NCI-H524 treated with DMSO at 0.1 percent for 48 hours (cell line): ENCODE measurements at regions not wholly inside any gene's neighbourhood (a gene's known extent, or its start where the extent isn't known, plus 50 kb on each side); places are given as distances from the start of the nearest gene placed in this dataset.
A peak's percentile ranks its signal among the peaks of the same experiment; 100 is the strongest.
"Not testable (repeated sequence)": the region's sequence is repeated elsewhere in the genome, so short reads cannot be mapped to it uniquely, and the experiment has no call there.

Experiments
- DNase-seq: peaks from one replicate; lab custom pipeline; 2025; lab: John Stamatoyannopoulos, UW

DNA sequence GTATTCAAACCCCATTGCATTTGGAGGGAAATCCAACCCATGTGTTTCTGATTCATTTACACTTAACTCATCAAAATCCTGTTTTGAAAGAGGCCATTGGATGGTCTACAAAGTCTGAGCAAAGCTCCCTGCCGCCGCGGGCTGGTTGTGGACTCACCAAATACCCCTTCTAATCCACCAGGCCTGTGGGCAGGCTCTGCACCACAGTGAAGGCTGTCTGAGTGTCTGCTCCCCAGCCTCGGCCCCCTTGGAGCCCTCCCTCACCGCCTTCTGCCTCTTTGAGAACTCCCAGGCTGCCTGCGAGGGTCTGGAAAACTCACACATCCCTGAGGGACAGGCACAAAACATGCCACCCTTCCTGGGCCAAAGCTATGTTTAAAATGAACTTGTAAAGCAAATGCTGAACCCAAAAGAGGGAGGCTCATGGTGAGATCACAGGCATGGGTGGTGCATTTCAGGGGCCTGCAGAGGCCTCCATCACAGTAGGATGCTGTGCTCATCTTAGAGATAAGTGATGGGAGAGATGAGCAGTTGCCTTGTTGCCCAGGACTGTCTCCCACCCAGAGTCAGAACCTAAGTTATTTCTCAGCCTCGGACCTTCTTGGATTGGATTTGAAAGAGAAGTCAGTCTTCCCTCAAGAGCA is 225.0 kb downstream of the CYP26B1 start:
- no peak for DNase-seq

DNA sequence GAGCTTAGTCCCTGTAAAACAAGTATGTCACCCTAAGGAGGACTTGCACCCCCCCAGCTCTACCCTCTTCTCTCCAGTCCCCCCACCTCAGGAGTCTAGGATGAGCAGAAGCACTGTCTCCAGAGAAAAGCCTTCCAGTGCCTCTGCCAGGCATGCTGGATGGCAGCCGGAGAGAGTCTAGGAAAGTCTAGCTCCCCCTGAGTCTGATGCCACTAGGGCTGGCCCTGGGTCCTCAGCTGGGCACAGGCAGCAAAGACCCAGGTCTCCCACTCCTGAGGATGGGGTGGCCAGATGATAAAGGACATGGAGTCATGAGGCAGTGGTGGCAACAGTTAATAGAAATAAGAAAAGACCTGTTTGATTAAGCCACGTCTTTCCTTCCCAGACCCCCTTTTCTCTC is 225.6 kb downstream of the CYP26B1 start:
- DNase-seq = no peak

DNA sequence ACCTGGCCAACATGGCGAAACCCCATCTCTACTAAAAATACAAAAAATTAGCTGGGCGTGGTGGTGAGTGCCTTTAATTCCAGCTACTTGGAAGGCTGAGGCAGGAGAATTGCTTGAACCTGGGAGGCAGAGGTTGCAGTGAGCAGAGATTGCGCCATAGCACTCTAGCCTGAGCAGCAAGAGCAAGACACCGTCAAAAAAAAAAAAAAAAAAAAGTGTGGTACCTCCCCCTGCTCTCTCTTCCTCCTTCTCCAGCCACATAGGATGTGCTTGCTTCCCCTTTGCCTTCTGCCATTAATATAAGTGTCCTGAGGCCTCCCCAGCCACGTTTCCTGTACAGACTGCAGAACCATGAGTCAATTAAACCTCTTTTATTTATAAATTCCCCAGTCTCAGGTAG is 226.8 kb downstream of the CYP26B1 start:
- DNase-seq = not testable (repeated sequence)

DNA sequence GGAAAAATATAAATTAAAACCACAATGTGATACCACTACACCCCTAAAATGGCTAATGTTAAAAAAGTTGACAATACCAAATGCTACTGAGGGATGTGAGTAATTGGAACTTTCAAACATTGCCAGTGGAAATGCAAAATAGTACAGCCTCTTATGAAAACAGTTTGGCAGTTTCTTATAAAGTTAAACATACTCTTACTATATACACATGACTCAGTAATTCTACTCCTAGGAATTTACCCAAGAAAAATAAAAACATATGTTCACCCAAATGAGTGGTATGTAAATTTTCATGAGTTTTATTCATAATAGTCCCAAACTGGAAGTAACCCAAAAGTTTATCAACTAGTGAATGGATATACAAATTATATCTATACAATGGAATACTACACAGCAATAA is 228.0 kb downstream of the CYP26B1 start:
- no peak for DNase-seq

DNA sequence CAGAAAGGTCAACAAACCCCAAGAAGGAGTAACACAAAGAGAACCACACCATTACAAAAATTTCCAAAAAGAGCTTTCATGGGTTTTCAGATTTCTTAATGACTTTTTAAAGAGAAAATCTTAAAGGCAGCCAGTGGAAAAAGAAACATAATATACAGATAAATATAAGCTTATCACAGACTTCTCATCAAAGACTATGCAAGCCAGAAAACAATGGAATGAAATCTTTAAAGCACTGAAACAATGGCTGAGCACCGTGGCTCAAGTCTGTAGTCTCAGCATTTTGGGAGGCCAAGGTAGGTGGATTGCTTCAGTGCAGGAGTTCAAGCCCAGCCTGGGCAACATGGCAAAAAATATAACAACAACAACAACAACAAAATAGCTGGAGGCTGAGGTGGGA is 237.4 kb downstream of the CYP26B1 start:
- DNase-seq = no peak

DNA sequence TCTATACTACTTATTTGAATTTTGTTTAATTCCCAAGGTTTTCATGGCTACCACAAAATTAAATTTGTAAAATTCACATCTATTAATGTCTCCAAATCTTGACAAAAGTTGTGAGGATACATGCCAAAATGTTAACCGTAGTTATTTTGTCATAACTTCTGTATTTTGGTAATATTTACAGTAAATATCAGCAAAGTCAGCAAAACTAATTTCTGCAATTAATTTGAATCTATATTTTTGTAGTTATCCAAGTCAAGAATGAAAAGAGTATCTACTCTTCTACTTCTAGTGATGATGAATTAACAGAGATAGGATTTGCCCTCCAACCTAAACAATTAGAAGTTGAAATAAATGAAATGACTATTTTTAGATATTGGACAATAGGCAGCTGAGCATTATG is 238.9 kb downstream of the CYP26B1 start:
- DNase-seq = no peak

DNA sequence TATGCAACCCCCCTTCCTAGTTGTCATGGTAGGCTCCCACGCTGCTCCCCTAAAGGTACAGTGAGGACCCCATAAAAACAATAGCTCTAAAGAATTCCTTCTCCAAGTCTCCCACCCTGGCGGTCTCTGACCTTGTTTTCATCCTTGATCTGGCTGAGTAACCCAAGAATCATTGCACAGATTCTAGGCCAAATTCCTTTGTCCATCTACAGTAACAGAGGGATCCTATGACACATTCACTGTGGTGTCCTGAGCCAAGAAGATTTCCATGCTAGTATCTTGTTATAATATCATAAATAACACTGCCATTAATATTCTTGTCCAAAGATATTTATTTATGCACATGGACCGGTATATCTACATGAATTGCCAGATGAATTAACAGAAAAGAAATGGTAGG is 240.2 kb downstream of the CYP26B1 start:
- DNase-seq = no peak

DNA sequence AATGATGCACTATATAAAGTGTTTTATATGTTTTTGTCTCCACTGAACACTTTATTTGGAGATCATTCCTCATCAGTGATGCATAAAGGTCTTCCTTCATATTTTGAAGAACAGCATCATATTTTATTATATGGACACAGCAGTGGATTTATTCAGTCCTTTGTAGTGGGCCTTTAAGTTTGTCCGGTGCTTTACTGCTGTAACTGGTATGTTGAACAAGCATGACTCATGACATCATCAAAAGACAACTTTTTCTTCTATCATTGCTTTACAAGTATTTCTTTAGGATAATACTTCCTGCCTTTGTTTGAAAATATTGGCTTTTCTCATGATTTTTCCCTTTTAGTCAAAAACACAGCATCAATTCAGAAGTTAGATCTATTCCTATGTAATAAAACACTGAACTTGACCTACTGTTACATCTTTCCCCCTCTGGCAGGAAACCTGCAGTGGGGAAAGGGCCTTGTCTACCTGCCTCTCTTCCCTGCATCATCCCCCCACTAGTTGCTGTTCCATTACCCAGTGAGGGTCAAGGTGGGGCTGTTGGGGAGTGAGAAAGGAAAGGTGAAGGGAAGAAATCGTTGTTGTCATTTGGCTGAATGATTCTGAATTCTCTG is 241.2 kb downstream of the CYP26B1 start:
- DNase-seq = no peak

DNA sequence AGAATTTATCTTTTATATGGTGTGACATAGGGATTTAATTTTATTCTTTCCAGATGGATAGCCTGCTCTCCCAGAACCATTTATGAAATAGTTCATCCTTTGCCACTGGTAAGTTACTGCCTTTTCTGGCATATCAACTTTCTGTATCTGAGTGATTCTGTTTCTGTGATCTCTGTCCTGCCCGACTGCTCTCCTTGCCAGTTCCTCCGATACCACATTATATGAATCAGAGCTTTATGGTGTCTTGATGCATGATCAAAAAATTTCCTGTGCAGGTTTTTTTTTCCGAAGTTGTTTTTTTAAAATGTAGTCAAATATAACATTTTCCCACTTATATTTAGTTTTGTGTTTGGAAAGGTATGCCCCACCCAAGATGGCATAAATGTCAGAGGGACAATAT is 242.5 kb downstream of the CYP26B1 start:
- no peak for DNase-seq

DNA sequence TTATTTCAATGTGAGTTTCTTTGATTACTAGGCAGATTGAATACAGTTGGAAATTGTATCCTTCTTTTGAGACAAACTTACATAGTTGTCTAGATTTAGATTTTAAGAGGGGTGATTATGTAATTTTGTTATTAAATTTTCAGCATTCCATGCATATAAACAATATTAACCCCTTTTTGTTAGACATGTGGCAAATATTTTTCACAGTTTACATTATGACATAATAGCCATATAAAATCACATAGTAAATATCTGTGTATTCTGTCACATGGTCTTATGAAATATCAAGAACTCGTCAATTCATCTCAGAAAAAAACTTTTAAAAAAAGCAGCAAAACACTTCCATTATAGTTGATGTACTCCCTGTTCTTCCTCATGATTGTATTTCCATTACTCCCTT is 243.8 kb downstream of the CYP26B1 start:
- no peak for DNase-seq

DNA sequence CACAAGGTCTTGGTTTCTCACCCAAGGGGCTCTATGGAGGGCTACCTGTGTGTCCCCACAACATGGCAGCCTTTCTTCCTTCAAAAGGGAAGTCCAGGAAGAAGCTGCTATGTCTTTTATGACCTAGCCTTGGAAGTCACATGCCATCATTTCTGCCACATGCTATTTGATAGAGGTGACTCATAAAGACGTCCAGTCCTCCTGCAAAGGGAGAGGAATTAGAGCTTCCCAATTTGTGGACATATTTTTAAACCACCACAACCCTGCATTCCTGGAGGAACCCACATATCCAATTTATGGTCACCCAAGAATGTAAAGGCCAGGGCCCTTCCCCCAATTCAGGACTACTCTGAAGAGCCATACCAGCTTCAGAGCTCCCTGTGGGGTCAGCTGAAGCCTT is 246.2 kb downstream of the CYP26B1 start:
- no peak for DNase-seq

DNA sequence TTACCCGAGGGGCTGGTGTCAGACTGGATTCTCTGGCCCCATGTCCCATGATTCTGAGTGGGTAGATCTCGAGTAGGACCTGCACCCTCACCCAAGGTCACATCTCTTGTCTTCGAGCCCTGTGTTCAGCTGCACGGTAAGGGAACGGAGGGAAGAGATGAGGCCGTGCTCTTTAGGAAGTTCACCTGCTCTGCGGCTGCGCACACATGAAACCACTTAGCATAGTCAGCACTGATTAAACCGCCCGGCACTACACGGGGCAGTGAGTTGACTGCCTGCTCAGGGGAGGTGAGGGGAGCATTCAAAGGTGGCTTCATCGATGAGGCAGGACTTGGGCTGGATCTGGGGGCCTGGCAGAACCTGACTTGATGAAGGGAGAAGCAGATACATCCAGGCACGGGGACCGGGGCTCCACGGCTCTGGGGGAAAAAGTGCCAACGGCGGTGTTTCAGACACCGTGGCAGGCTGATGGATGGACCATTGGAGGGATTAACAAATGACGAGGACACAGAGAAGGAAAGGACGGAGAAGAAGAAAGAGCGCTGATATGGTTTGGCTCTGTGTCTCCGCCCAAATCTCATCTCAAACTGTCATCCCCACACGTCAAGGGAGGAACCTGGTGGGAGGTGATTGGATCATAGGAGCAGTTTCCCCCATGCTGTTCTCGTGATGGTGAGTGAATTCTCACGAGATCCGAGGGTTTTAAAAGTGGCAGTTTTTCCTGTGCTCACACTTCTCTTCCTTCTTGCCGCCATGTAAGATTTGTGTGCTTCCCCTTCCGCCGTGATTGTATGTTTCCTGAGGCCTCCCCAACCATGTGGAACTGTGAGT is 248.6 kb downstream of the CYP26B1 start:
- no peak for DNase-seq

DNA sequence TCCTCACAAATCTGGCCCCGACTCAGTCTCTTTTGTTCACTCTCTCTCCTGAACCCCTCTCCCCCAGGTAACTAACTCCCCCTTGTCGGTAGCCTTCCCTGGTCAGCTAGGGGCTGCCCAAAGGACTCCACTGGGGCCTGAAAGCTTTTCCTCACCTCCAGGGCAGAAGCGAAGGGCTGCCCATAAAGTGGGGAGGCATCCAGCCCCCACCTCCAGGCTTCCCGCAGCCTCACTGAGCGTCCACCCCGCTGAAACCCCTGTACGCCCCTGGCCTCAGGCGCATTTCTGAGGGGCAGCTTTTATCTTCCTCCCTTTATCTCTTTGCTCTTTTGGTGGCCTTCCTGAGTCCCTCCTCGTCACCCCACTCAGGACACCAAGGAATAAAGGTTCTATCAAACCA is 249.3 kb downstream of the CYP26B1 start:
- no peak for DNase-seq

DNA sequence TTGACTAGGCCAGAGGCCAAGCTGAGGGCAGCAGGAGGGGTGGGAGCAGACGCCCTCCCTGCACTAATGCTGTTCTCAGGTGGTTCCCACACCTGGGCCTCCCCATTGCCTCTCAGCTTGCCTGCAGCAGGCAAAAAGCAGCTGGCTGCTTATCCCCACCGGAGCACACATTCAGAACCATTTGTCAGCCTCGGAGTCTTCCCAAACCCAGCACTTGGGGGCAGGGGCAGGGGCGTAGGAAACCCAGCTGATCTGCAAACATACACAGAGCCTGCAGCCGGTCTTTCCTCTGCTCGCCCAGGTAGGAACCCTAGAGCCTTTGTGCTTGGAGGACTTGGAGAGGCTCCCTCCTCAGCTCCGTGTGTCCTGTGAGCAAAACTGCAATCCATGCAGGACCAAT is 249.8 kb downstream of the CYP26B1 start:
- no peak for DNase-seq

DNA sequence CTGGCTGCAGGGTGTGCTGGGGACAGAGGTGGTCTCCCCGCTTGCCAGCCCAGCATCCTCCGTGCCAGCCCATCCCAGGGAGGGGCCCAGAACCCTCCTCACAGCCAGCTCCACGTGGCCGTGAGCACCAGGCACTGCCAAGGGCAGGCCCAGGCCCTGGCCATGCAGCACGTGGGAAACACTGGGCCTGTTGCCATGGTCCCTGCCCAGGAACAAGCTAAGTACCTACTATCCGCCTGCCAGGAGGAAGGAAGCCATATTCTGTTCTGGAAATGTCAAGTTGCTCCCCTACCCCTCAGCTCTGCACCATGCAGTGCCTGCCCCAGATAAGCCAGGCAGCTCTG is 250.6 kb downstream of the CYP26B1 start:
- DNase-seq = no peak

DNA sequence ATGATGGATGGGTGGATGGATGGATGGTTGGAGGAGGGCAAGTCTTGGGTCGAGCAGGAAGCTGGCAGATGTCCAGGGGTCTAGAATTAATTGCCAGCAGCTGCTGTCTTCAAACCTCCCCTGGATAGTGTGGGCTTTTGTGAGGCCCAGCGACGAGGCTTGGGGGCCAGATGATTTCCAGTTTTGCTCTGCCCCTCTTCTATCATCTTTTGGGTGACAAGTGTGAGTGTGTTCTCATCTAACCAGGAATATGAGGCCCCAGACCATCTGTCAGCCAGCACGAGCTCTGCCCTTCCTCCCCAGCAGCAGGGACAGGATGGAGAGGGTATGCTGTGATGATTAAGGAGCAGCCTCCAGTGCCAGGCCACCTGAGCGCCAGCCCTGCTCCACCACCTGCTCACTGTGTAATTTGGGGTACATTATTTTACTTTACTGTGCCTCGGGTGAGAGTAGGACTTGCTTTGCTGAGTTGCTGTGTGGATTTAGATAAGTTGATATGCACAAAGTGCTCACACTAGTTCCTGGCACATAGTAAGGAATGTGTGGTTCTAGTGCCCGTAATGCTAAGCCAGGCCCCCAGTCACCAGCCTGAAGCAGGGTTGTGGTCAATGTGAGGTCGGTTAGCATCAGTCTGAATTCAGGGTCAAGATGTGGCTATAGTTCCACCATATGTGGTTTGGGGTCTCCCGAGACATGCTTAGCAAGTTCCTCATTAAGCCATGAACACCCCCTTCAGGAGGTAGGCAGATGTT is 251.1 kb downstream of the CYP26B1 start:
- peak; percentile 81 for DNase-seq

DNA sequence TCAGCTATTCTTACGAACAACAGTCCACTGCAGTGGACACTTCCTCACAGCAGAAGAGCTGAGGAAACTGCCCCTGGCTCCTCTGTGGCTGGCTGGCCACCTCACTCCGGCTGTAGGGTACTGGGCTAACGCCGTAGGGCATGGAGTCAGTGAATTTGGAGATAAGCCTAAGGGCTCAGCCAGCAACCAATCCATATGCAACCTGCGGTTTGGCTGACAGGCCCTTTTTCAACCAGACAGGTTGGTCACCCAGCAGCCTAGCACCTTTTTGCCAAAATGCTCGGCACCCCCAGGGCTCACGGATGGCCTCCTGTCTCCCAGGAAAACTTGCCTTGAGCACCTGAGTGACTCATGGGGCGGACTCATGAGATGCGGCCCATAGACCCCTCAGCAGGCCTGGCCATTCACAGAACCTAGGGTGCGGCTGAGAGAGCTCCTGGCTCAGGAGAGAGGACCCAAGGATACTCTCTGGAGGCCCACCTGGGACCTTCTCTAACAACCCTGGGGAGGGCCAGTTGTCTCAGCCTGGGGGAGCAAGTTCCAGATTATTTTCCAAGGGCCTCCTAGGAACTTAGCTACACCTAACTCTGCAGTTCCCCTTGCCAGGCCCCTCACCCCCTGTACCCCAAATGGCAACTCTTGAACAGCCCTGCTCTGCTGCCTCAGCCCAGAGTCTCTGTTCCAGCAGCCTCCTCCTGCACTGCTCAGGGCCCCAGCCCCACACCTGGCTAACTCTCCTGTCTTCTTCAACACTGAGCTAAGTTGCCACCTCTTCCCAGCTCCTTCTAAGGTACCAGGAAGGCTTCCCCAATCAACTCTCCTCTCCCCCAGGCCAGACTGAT is 252.1 kb downstream of the CYP26B1 start:
- no peak for DNase-seq

DNA sequence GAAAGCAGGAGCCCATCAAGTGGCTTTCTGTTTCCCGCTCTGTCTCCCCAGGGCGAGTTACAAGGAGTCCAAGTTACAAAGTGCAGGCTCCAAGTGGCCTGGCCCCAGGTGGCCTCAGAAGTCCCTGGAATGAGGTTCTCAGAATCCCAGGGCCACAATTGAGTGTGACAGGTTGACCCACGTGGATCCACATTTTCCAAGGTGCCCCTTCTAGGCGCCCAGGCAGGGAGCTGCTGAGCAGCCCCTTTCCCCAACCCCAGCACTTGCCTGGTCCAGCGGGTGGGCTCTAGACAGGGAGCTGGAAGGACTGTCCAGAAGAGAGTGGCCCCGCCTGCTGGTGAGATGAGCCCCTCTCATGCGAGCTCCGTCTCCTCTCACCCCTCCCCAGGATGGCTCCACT is 253.4 kb downstream of the CYP26B1 start:
- no peak for DNase-seq

DNA sequence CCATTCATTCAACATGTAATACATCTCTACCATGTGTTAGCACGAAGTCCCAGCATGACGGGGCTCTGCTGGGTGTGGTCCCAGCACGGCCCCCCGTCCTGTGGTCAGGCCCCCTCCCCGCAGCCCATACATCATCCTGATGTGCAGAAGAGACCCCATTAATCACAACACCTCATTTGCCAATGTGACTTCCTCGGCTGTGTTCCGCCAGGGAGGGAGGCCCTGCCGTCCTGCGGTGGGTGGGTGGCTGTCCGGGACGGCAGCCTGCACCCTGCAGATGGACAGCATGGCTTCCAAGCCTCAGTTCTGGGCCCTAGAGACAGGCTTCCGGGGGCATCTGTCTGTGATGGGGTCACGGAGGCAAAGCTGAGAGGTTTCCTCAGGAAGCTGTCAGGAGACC is 254.0 kb downstream of the CYP26B1 start:
- DNase-seq = no peak

DNA sequence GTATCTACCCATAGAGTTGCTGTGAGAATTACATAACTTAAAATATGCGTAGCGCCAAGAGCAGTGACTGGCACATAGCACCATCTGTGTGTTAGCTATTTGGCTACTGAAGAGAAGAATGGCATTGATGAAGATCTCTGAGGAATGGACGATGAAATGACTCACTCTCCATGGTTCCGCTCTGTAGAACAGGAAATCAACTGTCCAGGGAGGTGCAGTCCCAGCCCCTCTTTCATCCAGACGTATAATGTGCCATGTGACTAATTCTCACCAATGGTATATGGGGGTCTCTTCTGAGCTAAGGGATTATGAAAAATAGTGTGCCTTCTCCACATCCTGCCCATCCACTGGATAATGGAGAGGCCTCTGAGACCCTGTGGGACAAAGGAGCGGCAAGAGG is 254.8 kb downstream of the CYP26B1 start:
- no peak for DNase-seq

DNA sequence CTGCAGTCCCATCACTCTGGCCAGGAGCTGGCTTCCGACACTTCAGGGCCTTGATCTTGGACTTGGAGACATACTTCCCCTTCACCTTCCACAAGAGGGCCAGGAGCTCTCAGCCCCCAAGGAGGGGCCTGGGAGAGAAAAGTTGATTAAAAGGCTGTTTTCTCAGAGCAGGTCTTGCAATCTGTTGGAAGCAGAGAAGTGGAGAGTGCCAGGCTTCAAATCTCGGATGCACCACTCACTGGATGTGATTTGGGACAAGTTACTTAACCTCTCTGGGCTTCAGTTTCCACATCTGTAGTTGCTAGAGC is 255.3 kb downstream of the CYP26B1 start:
- no peak for DNase-seq
